ENCODE measurements at regions not wholly inside any gene's neighbourhood (a gene's known extent, or its start where the extent isn't known, plus 50 kb on each side); places are given as distances from the start of the nearest gene placed in this dataset.
"Not testable (repeated sequence)": the region's sequence is repeated elsewhere in the genome, so short reads cannot be mapped to it uniquely, and the experiment has no call there.

DNA sequence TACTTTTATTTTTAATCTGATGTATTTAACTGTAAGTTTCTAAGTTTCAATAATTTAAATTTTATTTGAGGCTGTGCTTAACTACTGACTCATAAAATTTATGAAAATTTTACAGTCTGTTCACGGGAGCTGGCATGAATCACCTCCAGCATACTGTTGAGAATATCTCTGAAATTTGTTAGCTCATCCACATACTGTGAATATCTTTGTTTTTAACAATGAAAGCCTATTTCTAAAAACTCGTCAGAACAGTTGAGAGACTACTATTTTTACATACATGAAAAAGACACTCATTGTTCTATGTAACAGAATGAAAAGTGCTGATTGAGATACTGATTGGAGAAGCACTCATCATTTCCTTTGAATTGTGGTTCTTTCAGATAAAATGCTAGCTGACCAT, 749.3 kb downstream of the TENT5A start:
- DNase-seq (ENCODE audit: low spot score) (no peak), ATAC-seq (ENCODE audit: low FRiP score) (no peak)
- TF ChIP-seq, protein P1, sequence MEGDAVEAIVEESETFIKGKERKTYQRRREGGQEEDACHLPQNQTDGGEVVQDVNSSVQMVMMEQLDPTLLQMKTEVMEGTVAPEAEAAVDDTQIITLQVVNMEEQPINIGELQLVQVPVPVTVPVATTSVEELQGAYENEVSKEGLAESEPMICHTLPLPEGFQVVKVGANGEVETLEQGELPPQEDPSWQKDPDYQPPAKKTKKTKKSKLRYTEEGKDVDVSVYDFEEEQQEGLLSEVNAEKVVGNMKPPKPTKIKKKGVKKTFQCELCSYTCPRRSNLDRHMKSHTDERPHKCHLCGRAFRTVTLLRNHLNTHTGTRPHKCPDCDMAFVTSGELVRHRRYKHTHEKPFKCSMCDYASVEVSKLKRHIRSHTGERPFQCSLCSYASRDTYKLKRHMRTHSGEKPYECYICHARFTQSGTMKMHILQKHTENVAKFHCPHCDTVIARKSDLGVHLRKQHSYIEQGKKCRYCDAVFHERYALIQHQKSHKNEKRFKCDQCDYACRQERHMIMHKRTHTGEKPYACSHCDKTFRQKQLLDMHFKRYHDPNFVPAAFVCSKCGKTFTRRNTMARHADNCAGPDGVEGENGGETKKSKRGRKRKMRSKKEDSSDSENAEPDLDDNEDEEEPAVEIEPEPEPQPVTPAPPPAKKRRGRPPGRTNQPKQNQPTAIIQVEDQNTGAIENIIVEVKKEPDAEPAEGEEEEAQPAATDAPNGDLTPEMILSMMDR (IDR thresholded peaks at IDR 0.05): no peak

DNA sequence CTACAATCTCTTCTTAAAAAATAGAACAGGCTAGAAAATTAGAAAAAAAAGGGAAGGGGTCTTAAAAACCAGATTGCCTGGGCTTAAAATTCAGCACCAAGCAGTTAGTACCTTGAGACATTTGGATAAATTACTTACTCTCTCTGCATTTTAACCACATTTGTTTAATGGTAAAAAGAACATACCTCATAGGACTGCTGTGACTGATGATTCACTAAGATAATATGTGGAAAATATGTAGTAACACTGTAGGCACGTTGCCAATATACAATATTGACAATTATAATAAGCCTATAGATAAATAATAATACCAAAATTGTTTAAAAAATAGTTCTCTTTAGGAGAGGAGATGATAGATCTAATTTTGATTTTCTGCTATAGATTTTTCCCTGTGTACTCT, 750.4 kb downstream of the TENT5A start:
- DNase-seq (ENCODE audit: low spot score) (no peak), ATAC-seq (ENCODE audit: low FRiP score) (no peak)
- TF ChIP-seq, protein P1 (IDR thresholded peaks at IDR 0.05): no peak

DNA sequence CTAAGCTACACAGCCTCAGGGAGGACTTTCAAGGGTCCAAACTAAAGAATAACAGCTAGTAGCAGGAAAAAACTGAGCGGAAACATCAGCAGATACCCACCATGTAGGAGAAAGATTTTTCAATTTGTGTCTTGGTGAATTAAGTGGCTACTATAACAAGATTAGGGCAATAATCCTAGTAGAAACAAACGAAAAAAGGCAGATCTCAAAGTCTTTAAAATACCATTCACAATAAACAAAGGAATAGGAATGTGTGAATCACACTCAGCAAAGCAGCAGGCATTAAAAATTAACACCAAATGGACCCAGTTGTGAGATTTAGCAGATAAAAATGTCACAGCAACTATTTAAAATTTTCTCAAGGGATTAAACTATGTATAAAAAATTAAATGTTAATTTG, 761.2 kb downstream of the TENT5A start:
- DNase-seq (ENCODE audit: low spot score) (no peak), ATAC-seq (ENCODE audit: low FRiP score) (no peak)
- TF ChIP-seq, protein P1 (IDR thresholded peaks at IDR 0.05): no peak

DNA sequence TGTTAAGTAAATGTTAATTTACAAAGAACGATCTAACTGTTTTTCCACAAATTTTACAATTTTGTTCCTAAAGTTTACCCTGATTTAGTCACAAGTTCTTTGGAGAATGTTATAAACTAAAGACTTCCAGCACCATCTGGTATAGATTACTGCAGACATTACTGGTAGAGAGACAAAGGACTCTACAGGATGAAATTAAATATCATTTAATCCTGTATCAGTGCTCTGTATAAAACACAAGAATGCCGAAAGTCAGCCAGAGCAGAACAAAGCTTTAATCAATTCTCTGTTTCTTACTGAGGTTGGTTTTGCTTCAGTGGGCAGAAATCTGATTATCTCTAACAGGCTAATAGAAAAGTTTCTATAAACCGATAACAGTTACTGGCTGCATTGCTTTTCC, 763.6 kb downstream of the TENT5A start:
- TF ChIP-seq, protein P1 (IDR thresholded peaks at IDR 0.05): no peak
- DNase-seq (ENCODE audit: low spot score) (no peak), ATAC-seq (ENCODE audit: low FRiP score) (no peak)

DNA sequence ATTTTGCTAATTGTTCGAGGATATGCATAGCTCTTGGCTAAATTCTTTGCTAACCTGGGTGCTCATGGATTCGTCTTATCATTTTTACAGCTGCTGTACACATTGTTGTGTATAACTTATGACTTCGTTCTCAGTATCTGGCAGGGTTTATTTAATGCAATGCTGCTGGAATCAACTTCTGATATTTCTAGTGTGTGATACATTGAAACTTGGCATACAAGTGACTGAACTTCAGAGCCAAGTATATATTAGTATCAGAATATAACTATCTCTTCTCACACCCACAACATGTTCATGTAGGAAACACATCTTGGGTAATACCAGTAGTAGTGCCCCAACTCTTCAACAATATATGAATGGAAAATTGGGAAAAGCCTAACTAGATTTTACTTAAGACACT, 764.2 kb downstream of the TENT5A start:
- ATAC-seq (ENCODE audit: low FRiP score): no peak
- TF ChIP-seq, protein P1 (IDR thresholded peaks at IDR 0.05): no peak

DNA sequence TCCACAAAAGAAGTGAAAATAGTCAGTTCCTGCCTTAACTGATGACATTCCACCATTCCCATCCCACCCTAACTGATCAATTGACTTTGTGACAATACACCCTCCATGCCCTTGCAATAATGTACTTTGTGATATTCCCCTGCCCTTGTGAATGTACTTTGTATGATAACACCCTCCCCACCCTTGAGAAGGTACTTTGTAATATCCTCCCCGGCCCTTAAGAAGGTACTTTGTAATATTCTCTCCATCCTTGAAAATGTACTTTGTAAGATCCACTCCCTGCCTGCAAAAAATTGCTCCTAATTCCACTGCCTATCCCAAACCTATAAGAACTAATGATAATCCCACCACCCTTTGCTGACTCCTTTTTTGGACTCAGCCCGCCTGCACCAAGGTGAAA, 771.3 kb downstream of the TENT5A start:
- DNase-seq (ENCODE audit: low spot score); ATAC-seq (ENCODE audit: low FRiP score): not testable (repeated sequence)

More for the DNA sequence above, 764.2 kb downstream of the TENT5A start:
- DNase-seq (ENCODE audit: low spot score): no peak

DNA sequence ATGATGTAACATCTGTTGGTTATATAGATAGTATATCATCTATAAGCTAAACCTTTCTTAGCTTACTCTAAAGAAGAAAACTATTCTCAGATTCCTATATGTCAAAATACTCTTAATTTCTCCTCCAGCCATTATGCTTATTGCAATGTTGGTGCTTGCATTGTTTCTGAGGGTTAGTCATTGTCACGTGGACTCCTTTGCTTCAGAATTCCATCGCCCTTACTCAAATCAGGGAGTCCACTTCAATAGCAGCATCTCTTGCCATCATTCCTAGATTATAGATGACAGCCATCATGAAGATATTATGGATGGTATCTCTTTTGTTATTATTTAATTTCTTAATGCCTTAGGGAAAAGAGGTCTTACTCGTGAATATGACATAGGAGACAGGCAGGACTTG, 776.1 kb downstream of the TENT5A start:
- no peak for DNase-seq (ENCODE audit: low spot score)
- TF ChIP-seq, protein P1 (IDR thresholded peaks at IDR 0.05): no peak
- no peak for ATAC-seq (ENCODE audit: low FRiP score)

DNA sequence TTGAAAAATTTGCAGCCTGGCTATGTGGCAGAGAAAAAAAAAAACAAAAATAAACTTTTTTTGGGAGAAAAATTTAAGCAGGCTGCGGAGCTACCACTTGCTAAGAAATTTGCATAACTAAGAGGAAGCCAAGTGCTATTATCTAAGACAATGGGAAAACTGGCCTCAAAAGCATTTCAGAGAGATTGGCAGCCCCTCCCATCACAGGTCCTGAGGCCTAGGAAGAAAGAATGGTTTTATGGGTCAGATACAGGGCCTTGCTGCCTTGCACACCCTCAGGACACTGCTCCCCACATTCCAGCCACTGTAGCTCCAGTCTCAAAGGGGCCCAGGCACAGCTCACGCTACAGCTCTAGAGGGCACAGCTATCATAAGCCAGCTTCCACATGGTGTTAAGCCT, 777.9 kb downstream of the TENT5A start:
- DNase-seq (ENCODE audit: low spot score) (no peak), ATAC-seq (ENCODE audit: low FRiP score) (no peak)
- TF ChIP-seq, protein P1 (IDR thresholded peaks at IDR 0.05): no peak
